ENCODE measurements at regions not wholly inside any gene's neighbourhood (a gene's known extent, or its start where the extent isn't known, plus 50 kb on each side); places are given as distances from the start of the nearest gene placed in this dataset.

DNA sequence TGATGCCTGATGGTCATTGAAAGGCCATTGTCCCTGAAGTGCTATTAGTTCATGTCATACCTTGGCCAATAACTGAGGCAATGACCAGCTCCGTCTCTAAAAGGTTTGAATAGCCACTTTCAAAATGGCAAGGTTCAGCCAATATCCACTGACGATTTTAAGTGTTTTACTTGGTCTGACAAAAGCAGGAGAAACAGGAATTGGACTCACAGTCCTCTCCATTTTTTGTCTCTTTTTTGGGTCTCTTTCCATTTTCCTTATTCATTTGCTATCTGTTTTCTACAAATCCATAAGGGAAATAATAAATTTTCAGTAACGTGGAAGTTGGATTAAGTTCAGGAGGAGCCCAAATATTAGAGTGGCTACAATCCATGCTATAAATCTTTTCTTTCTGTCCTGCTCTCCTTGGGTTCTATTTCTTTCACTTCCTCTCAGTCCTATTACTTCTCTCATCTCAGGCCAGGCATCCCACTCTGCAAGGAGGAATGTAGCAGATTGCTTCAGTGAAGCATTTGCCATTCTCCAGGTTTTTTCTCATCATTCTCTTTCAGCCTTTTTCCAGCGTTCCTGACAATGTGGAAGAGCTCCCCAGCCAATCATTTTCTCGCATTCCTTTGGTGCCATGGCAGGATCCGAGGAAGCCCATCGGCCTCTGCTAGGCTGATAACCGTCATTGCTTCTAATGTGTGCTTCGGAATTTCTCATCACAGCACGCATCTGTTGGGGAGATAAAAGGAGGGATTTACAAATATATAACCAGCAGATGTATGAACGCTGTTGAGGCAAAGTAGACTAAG, 414.5 kb downstream of the ADGRL2 start:
- Histone ChIP-seq H3K9me3 (ENCODE audit: low read depth) (no peaks in the 10 kb centered on the region), H3K4me1 (peaks cover 1% of the 10 kb centered on the region), H3K79me2 (ENCODE audit: low read depth) (no peaks in the 10 kb centered on the region), H3K27me3 (no peaks in the 10 kb centered on the region), H4K20me1 (ENCODE audit: low read depth) (no peaks in the 10 kb centered on the region), H2AFZ (replicated peaks) (peak overlapping the region; percentile 71), H3K36me3 (no peaks in the 10 kb centered on the region), H3K27ac (no peak overlapping the region), H3K4me3 (no peak overlapping the region), H3K4me2 (no peak overlapping the region), H3K9ac (no peak overlapping the region), H3F3A (ENCODE audit: low read depth) (no peaks in the 10 kb centered on the region)
- H3K27ac Mint-ChIP-seq, result no peak overlapping the region
- no peak for TF ChIP-seq CTCF (IDR thresholded peaks at IDR 0.05)
- no peaks in the 10 kb centered on the region for H3K9me3 Mint-ChIP-seq
- no peaks in the 10 kb centered on the region for H3K27me3 Mint-ChIP-seq (ENCODE audit: insufficient read depth, low read depth)
- no peaks in the 10 kb centered on the region for H3K36me3 Mint-ChIP-seq
- H3K4me1 Mint-ChIP-seq, result peaks cover 9% of the 10 kb centered on the region
- H3K4me3 Mint-ChIP-seq, result no peak overlapping the region
- no peak for DNase-seq (ENCODE audit: low spot score)

DNA sequence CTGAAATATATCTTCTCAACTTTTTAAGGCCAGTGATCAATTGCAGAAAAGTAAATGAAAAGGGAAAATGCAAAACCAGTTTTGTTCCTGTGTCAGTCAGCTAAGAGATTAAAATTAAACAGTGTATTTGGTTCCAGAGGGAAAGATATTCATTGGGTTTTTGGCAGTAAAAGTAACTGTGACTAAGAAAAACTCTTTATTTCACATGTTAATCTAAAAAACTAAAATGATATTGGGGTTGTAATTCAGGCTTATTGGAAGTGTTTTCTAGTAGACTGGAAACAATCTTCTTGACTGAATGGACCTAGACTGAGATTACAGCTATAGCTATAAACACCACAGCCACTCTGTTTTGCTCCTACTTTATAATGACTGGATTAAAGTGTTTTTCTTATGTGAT, 413.9 kb downstream of the ADGRL2 start:
- no peaks in the 10 kb centered on the region for H3K27me3 Mint-ChIP-seq (ENCODE audit: insufficient read depth, low read depth)

GRCh38 chr1:82197606-82198005, 396.9 kb downstream of the ADGRL2 start:
- H2AFZ ChIP-seq (replicated peaks), result no peak overlapping the region
- Mint-ChIP-seq H3K4me3 (no peak overlapping the region), H3K4me1 (peaks cover 12% of the 10 kb centered on the region), H3K27me3 (ENCODE audit: insufficient read depth, low read depth) (no peaks in the 10 kb centered on the region), H3K9me3 (no peaks in the 10 kb centered on the region), H3K36me3 (no peaks in the 10 kb centered on the region), H3K27ac (no peak overlapping the region)
- H3K4me3 ChIP-seq, result no peak overlapping the region
- DNase-seq (ENCODE audit: low spot score), result no peak
- TF ChIP-seq CTCF (IDR thresholded peaks at IDR 0.05), result no peak
- no peak for TF ChIP-seq EZH2phosphoT487 (IDR thresholded peaks at IDR 0.05)
- TF ChIP-seq EZH2 (IDR thresholded peaks at IDR 0.05), result no peak
- no peaks in the 10 kb centered on the region for H3K27me3 ChIP-seq
- no peaks in the 10 kb centered on the region for H3K79me2 ChIP-seq (ENCODE audit: low read depth)
- no peaks in the 10 kb centered on the region for H3K9me3 ChIP-seq (ENCODE audit: low read depth)
- H3F3A ChIP-seq (ENCODE audit: low read depth), result no peaks in the 10 kb centered on the region
- H4K20me1 ChIP-seq (ENCODE audit: low read depth), result no peaks in the 10 kb centered on the region
- H3K36me3 ChIP-seq, result no peaks in the 10 kb centered on the region
- H3K4me1 ChIP-seq, result no peaks in the 10 kb centered on the region
- no peak overlapping the region for H3K4me2 ChIP-seq
- H3K9ac ChIP-seq, result no peak overlapping the region
- H3K27ac ChIP-seq, result no peak overlapping the region

More for the DNA sequence above, 413.9 kb downstream of the ADGRL2 start:
- no peaks in the 10 kb centered on the region for H3K9me3 Mint-ChIP-seq
- Histone ChIP-seq H3K36me3 (no peaks in the 10 kb centered on the region), H2AFZ (replicated peaks) (no peak overlapping the region), H3K79me2 (ENCODE audit: low read depth) (no peaks in the 10 kb centered on the region), H3K4me3 (no peak overlapping the region), H3K9me3 (ENCODE audit: low read depth) (no peaks in the 10 kb centered on the region), H3K27me3 (no peaks in the 10 kb centered on the region), H4K20me1 (ENCODE audit: low read depth) (no peaks in the 10 kb centered on the region), H3K4me1 (no peaks in the 10 kb centered on the region), H3K4me2 (no peak overlapping the region), H3K9ac (no peak overlapping the region), H3F3A (ENCODE audit: low read depth) (no peaks in the 10 kb centered on the region), H3K27ac (no peak overlapping the region)
- no peak overlapping the region for H3K4me3 Mint-ChIP-seq
- DNase-seq (ENCODE audit: low spot score), result no peak
- H3K27ac Mint-ChIP-seq, result no peak overlapping the region
- H3K36me3 Mint-ChIP-seq, result no peaks in the 10 kb centered on the region
- no peak for TF ChIP-seq EZH2 (IDR thresholded peaks at IDR 0.05)
- no peak for TF ChIP-seq CTCF (IDR thresholded peaks at IDR 0.05)
- TF ChIP-seq EZH2phosphoT487 (IDR thresholded peaks at IDR 0.05), result no peak
- H3K4me1 Mint-ChIP-seq, result peaks cover 6% of the 10 kb centered on the region
